Glomerular visceral epithelial cell (primary cell): ENCODE measurements at regions not wholly inside any gene's neighbourhood (a gene's known extent, or its start where the extent isn't known, plus 50 kb on each side); places are given as distances from the start of the nearest gene placed in this dataset.
"Not testable (repeated sequence)": the region's sequence is repeated elsewhere in the genome, so short reads cannot be mapped to it uniquely, and the experiment has no call there.

Experiments
- DNase-seq: peaks from one replicate; pipeline ENCODE4 v3.0.0-alpha.2; 2016; ENCODE audit errors: extremely low spot score

GRCh38 chr1:48084826-48085225 lies 87.6 kb upstream of the TRABD2B start:
- no peak for DNase-seq

DNA sequence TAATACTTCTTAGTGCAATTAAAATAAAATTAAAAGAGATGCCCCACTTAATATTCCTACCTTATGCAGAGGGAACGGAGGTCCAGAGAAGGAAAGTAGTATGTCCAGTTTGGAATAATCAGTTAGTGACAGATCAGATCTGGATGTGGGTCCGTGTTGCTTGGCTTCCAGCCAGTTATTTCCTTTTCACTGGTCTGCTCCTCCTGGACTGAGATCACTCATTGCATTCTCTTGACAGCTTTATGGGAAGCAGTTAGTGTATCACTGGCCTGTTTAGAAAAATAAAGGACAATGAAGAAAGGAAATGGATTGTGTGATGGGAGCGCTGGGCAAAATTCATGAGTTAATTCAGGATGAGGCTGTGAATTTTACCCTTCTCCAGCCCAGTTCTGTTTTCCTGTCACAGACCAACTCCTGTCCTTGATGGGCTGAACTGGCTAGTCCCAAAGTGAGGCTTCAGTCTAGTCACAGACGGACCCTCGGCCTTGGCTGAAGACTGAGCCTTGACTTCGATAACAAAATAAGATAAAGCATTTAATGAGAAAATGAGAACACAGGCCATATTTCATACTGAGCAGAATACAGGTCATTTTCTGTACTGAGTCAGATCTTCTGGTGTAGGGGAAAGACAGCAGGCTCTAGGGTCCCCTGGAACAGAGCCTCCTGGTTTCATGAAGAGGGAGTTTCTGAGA lies 85.2 kb upstream of the TRABD2B start:
- DNase-seq: peak; percentile 43

- no peak for DNase-seq
These were observed 83.4 kb upstream of the TRABD2B start for GRCh38 chr1:48080331-48081255.

- no peak for DNase-seq
These were observed 81.9 kb upstream of the TRABD2B start for GRCh38 chr1:48079096-48079495.

DNA sequence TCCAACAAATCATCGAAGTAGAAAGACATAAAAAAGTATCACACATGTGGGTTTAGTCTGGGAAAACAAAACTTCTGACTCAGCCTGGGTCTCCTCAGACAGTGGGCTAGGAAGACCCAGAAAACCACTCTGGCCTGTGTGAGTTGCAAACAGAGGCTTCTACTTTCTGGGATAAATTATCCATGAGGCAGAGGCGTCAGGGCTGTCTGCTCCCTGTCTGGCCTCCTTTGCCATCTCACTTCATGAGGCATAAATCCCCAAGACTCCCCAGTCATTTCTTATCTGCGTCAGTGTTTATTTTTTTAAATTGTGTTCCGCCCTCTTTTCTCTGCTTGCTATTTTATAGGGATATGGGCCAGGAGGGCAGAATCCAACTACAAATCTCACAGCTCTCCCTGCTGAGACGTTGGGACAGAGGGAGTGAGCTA lies 80.6 kb upstream of the TRABD2B start:
- no peak for DNase-seq

- DNase-seq: no peak
These were observed 78.8 kb upstream of the TRABD2B start for GRCh38 chr1:48076017-48076416.

DNA sequence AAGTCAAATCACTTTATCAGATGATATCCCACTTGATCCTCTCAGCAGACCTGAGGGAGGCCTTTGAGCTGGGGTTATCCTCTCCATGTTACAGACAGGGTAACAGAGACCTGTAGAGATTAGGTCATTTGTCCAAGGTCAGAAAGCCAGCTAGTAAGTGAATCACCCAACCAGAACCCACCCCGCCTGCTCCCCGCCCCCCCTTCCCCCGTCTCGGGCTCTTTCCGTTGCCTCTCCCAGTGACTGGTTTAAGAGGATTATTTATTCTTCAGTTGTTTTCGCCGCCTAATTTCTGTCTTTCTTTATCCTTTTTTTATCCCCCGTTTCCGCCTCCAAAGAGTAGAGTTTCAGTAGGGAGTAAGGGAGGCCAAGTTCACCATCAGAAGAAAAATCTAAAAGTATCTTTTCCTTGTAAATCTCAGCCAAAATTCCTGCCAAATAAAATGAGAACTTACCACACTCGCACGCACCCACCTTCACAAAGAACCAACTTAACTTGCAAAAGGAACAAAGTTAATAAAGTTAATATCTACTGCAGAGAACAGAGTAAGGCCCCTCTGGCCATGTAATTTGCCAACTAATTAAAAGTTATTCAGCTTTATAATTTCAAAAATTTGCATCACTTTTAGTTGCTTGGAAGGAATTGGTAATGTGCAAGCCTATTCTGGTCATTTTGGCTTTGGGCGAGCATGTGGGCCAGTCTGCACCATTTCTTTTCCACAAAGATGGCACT lies 76.8 kb upstream of the TRABD2B start:
- DNase-seq: peak; percentile 59

DNA sequence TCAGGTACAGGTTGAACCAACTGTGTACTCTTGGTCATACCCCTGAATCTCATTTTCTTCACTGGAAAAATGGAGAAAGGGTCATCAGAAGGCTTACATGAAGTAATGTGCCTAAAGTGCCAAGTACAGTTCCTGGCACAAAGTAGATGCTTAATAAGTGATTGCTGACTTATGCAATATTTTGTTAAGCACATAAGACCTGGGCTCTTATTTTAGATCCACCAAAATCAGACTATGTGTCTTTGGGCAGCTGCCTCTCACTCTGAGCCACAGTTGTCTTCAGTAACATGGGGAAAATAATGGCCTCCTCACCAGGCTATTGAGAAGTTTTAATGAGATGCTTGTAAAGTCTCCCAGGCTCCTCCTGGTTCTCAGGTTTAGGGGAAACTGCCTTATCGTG lies 74.3 kb upstream of the TRABD2B start:
- DNase-seq: no peak

- DNase-seq: no peak
These were observed 73.2 kb upstream of the TRABD2B start for GRCh38 chr1:48070396-48070750.

- DNase-seq: peak; percentile 63
These were observed 72.6 kb upstream of the TRABD2B start for GRCh38 chr1:48069662-48070395.

DNA sequence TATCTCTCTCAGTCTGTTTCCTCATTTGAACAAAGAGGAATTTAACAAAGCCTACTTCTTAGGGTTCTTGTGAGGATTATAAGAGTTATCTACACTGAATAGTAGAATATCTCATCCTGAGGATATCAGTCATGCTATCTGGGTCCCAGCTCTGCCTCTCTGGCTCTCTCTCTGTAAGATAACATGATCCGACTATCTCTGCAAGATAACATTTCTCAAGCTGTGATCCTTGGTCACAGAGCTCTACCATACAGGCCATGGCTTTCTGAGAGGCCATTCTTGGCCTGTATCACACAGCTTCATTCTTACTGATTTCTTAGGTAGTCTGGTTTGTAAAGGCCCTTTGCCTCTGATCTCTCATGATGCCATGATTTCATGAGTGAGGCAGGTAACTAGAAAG lies 71.0 kb upstream of the TRABD2B start:
- DNase-seq: no peak

- DNase-seq: peak; percentile 80
These were observed 69.8 kb upstream of the TRABD2B start for GRCh38 chr1:48066936-48067335.

DNA sequence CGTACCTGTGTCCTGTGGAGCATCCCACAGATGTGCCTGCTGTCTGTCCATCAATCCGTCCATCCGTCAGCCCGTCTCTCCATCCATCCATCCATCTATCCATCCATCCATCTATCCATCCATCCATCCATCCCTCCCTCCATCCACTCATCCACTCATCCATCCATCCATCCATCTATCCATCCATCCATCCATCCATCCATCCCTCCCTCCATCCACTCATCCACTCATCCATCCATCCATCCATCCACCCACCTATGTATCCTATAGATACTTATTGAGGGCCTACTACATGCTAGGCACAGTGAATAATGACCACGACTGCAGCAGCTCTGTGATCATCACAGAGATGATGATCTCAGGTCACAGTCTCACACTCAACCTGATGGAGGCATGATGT lies 67.5 kb upstream of the TRABD2B start:
- not testable (repeated sequence) for DNase-seq

- peak; percentile 54 for DNase-seq
These were observed 65.2 kb upstream of the TRABD2B start for GRCh38 chr1:48062353-48062752.

GRCh38 chr1:48061162-48062136 lies 64.3 kb upstream of the TRABD2B start:
- DNase-seq: peak; percentile 62

DNA sequence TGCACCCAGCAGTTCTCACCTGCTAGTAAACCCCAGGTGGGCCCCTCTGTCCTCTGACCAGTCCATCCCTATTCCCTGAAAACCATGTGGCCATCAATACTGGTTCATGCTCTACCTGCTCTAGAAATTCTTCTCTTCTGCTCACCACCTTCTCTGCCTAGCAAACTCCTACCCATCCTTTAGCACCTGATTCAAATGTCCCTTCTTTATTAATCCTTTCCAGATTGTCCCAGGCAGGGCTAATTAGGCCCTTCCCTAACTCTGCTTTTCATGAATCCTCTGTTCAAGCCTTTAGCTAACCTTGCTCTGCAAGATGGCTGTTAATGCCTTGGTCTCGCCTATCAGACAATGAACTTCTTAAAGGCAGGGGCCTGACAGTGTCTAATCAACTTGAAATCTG lies 62.1 kb upstream of the TRABD2B start:
- no peak for DNase-seq

DNA sequence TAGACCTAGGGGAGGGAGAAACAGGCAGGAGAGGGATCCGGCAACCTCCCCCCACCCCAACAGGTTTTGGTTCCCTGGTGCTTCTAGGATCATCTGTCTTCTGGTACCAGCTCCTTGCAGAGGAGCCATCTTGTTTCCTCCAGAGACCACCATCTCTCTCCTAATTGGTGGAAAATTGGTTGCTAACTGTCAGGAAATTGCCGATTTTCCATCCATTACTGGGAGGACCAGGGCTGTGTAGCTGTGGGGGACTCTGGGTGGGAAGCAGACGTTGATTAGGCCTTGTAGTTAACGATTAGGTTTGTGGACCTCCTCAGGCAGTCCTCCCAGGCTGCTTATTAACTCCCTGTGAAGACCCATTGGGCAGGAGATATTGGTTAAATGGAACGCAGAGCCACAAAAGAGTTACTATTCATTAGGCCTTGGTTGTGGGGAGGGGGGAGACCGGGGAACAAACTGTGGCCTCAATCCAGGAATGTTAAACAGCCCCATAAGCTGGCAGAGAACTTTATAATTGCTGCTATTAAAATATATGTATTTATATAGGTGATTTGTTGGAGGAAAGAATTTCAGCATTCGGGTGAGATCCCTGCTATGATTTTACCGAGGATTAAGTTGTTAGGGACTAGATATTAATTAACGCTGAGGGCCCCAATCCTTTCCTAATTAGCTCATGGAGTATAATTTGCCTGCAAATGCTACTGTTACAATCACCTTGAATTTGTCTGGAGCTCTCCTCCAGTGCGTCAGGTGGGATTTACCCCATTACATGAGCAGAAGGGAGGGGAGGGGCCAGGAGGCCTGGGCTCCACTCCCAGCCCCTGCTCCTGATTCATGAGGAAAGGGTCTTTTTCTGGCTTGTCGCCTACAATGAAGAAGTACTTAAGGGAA lies 61.2 kb upstream of the TRABD2B start:
- DNase-seq: no peak

DNA sequence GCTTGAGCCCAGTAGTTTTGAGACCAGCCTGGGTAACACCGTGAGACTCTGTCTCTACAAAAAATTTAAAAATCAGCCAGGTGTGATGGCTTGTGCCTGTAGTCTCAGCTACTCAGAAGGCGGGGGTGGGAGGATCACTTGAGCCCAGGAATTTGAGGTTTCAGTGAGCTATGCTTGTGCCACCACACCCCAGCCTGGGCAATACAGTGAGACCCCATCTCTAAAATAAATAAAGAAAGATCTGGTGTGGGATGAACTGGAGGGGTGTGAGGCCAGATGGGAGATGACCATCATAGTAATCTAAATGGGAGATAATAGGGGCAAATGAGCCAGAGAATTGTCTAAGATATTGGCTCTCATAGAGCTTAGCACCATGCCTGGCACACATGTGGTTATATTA lies 60.1 kb upstream of the TRABD2B start:
- no peak for DNase-seq
